GM21825 (cell line): ENCODE measurements at regions not wholly inside any gene's neighbourhood (a gene's known extent, or its start where the extent isn't known, plus 50 kb on each side); places are given as distances from the start of the nearest gene placed in this dataset.

ENCODE experiments used
- ATAC-seq: cut with Tn5 transposase; IDR thresholded peaks from one replicate; pipeline ENCODE4 v1.9.1; 2021; ENCODE audit warnings: mild to moderate bottlenecking, moderate library complexity; ENCODE audit not compliant: unreplicated experiment

GRCh38 chr9:126088336-126088735 lies 238.3 kb upstream of the MVB12B start:
- no peak for ATAC-seq

DNA sequence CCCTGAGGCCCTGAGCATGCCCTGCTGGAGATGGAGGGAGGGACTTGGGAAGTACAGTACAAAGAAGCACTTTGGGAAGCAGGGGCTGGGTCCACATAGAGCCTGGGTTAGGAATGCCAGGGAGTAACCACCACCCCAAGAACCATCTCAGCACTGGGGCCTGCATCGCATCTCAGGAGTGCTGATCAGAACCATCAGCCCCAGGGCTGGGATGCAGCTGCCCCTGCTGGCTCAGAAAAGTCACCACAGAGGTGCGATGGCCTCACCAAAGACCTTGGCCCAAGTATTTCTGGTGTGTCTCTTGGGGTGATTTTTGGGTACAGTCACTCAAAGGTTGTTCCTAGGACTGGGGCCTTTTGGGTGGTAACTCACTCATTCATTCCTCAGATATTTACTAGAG lies 236.8 kb upstream of the MVB12B start:
- ATAC-seq = no peak

DNA sequence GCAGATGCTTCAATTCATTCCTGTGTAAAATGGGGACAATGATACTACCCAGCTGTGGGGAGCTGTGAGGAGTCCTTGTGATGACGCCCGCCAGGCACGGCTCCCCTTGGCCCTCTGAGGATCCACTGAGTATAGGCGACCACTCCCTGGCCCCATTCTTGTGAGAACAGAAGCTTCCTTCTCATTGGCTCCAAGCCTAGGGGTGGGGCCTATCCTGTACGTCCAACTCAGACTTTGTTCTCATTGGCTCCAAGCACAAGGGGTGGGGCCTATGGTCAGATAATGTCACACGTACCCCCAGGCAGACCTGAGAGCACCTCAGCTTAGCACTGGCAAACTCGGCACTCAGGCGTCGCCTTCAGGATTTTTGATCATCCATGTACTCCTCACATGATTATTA lies 232.9 kb upstream of the MVB12B start:
- ATAC-seq = no peak

GRCh38 chr9:126095546-126096190 lies 231.0 kb upstream of the MVB12B start:
- ATAC-seq = no peak

DNA sequence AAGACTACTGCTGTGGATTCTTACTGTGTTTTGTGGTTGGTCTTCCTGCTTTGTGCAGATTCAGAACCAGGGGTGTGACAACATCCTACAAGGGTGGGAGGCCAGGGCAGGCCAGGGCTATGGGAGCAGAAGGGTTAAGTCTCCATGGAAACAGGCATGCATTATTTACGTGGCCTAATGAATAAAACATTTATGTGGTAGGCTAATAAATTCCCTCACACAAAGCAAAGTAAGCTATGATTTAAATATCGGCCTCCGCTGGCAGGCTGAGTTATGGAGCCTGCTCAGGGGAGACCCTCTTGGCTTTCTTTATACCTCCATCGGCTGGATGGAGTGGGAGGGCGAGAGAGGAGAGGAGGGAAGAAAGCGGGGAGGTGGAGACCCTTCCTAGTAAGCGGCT lies 230.3 kb upstream of the MVB12B start:
- no peak for ATAC-seq

- ATAC-seq = no peak
Measured at GRCh38 chr9:126097679-126098078, 228.9 kb upstream of the MVB12B start.

DNA sequence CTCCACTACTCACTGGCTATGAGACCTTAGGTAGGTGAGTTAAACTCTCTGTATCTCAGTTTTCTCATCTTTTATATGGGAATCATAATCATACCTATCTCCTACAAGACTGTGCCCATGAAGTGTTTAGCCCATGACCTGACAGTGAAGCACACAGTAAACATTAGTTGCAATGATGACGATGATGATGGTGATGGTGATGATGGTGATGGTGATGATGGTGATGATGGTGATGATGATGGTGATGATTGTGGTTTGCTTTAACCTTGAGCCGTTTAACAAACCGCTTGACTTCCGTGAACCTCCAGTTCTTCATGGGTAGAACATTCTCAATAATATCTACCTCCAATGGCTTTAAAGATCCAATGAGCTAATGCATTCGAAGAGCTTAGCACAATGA lies 220.2 kb upstream of the MVB12B start:
- ATAC-seq = no peak

- ATAC-seq = no peak
Measured at GRCh38 chr9:126107693-126108092, 218.9 kb upstream of the MVB12B start.

DNA sequence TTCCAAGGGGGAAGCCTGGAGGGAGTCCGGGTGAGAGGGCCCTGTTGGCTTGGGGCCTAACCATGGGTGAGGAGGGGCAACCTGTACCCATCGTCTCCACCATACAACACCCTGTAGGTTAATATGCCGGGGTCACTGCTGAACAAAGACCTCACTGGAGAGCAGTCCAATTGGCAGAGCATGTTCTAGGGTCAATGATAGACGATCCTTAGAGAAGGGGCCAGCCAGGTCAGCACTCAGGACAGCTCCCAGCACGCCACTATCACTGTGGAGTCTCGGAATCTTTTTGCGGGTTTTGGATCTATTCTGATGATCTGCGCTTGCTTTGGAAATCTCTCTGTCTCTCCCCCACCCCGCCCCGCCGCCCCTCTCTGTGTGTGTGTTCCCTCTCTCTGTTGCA lies 218.4 kb upstream of the MVB12B start:
- ATAC-seq = no peak

- no peak for ATAC-seq
Measured at GRCh38 chr9:126109575-126109974, 217.1 kb upstream of the MVB12B start.

DNA sequence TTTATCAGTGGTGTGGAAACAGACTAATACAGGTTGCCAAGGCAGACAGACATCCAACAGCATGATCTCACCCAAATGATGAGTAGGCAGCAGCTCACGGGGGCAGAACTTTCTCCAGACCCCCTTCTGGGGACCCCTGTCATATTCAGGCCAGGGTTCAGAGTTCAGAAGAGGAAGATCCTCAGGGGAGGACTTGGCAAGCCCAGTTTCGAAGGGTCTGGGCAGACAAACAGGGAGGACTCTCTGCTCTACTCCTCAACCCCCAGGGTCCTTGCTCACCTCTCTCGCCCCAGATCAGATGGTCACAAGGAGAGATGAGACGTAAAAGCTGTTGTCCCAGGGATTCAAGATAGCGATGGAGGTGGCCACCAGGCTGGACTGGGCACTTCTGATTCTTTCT lies 215.1 kb upstream of the MVB12B start:
- no peak for ATAC-seq

- no peak for ATAC-seq
Measured at GRCh38 chr9:126112135-126112720, 214.4 kb upstream of the MVB12B start.

- ATAC-seq = no peak
Measured at GRCh38 chr9:126113176-126113575, 213.5 kb upstream of the MVB12B start.

- ATAC-seq = no peak
Measured at GRCh38 chr9:126113756-126114408, 212.7 kb upstream of the MVB12B start.

DNA sequence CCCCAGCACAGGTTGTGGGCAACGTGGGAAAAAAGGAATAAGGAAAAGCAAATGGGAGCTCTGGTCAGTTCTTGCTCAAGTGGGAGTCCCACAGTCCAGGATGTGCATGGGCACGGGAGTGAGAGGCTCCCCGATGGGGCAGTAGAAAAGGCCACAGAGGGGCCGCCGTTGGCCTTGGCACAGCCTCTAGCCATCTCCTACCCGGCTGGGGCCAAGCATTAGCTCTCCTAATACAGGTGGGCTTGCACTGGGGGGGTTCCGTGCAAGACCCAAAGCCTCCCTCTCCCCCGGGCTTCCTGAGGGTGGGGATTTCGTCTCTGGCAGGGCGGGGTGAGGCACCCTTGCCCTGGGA lies 212.2 kb upstream of the MVB12B start:
- no peak for ATAC-seq

DNA sequence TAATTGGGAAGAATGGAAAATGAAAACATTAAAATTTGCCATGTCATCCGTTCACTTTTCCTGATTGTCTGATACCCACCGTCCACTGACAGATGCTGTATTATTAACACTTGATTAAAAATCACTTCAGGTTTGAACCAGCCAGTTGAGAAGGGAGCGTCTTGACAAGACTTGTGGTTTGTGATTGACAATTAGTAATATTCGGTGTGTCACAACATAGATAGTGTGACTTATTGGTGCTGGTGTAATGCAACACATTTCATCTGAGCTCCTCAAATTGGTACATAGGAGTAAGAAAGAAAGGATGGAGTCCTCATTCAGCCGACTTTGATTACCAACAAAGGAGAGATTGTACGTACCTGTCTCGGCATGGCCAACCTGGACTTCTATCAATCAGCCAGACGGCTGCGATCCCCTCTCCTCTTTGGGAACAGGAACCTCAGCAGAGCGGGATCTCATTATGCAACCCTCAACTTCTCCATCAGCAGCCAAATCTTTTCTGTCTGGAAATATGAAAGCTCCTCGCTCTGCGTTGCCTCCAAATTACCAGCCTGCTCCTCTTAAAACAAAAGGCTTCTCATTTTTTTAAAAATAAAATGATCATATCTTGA lies 211.7 kb upstream of the MVB12B start:
- ATAC-seq = no peak

- no peak for ATAC-seq
Measured at GRCh38 chr9:126116351-126117157, 210.1 kb upstream of the MVB12B start.

GRCh38 chr9:126117158-126117425 lies 209.5 kb upstream of the MVB12B start:
- no peak for ATAC-seq

GRCh38 chr9:126117631-126118030 lies 209.0 kb upstream of the MVB12B start:
- no peak for ATAC-seq

DNA sequence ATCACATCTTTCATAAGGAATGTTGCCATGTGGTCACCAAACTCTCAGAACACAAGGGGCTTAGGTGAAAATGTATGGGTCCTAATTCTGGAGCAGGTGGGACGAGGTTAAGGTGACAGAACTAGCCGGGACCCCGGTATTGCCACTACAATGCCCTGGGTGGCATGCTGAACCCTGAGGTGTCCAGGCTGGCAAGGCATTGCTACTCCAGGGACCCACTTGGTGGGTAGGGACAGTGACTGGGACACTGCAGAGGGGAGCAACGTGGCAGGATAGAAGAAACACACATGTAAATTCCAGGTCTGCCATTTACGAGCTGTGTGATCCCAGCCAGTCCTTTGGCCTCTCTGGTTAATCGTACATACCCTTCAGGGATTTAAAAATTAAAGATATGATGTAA lies 206.9 kb upstream of the MVB12B start:
- ATAC-seq = no peak

DNA sequence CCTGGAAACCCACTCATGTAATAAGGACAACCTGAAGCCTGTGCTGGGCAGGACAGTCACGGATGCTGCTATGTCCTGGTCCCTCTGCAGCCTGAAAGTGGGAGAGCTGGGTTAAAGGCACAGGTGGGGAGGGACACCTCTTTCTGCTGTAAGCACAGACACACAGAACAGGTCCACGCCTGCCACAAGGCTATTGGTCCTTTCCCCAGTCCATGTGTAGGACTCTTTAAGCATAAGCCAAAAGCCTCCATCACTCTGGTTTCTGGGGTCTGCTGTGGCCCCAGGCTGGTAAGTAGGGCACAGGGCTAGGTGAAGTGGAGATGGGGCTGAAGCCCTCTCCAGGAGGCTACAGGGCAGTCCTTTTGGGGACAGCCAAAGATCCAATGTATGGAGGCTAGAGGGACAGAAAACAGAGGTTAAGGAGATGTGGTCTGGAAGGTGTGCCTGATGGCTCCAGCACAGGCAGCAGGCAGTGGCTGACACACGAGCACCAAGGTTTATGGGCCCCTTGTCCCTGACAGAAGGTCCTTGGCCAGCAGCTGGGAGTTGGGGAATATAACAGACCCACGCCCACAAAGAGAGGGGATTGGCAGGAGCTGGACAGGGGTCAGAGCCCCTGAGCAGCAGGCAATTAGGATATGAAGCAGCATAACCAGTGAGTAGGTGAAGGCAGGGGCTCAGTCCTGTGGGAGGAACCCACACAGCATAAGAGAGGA lies 203.6 kb upstream of the MVB12B start:
- ATAC-seq = no peak
